CD4-positive, CD25-positive, alpha-beta regulatory T cell (primary cell): ENCODE measurements at regions not wholly inside any gene's neighbourhood (a gene's known extent, or its start where the extent isn't known, plus 50 kb on each side); places are given as distances from the start of the nearest gene placed in this dataset.

Source experiments
- ATAC-seq, 2 donors: fragments of 150-1000 bp; cut with Tn5 transposase; one replicate each; pipeline ENCODE4 v1.10.0; 2021; ENCODE audit warnings: low read depth in 2 of 2, moderate number of reproducible peaks in 2 of 2, moderate library complexity in 1 of 2
- DNase-seq, 3 donors: peaks; one replicate each; pipeline versions ENCODE4 v3.0.0 to v3.0.0-alpha.2; 2012 to 2022; ENCODE audit warnings: mixed read lengths in 1 of 3
- H3K27ac ChIP-seq: one replicate; pipeline ENCODE4 v1.7.0; 2013; ENCODE audit warnings: mild to moderate bottlenecking, low read length; ENCODE audit not compliant: insufficient read depth, poor library complexity, severe bottlenecking
- H3K27me3 ChIP-seq: one replicate; pipeline ENCODE4 v1.7.0; 2013; ENCODE audit warnings: low read length; ENCODE audit not compliant: control insufficient read depth, insufficient read depth
- H3K36me3 ChIP-seq: one replicate; pipeline ENCODE4 v1.7.0; 2013; ENCODE audit warnings: mild to moderate bottlenecking, low read length, moderate library complexity; ENCODE audit not compliant: control insufficient read depth, insufficient read depth
- H3K4me1 ChIP-seq: 2 replicates; pipeline ENCODE4 v1.7.0; 2013; ENCODE audit warnings: mild to moderate bottlenecking, low read length; ENCODE audit not compliant: insufficient read depth, control insufficient read depth, poor library complexity, severe bottlenecking
- H3K4me3 ChIP-seq: one replicate; pipeline ENCODE4 v1.7.0; 2013; ENCODE audit warnings: low read depth, mild to moderate bottlenecking, low read length, moderate library complexity
- H3K9me3 ChIP-seq, 2 experiments: 1 replicate in 1 of 2; 2 replicates in 1 of 2; pipeline ENCODE4 v1.7.0; 2013; ENCODE audit warnings: low read length in 2 of 2, mild to moderate bottlenecking in 1 of 2, moderate library complexity in 1 of 2; ENCODE audit not compliant: control insufficient read depth in 2 of 2
- H3K27ac Mint-ChIP-seq, 3 donors: one replicate each; pipeline ENCODE4 v1.8.0; 2020 to 2022; ENCODE audit warnings: mild to moderate bottlenecking in 3 of 3, mixed read lengths in 3 of 3, moderate library complexity in 2 of 3
- H3K27me3 Mint-ChIP-seq: one replicate; pipeline ENCODE4 v1.8.0; 2022; ENCODE audit warnings: mild to moderate bottlenecking, mixed read lengths
- H3K36me3 Mint-ChIP-seq: one replicate; pipeline ENCODE4 v1.8.0; 2020; ENCODE audit warnings: mixed read lengths
- H3K4me1 Mint-ChIP-seq, 4 donors: one replicate each; pipeline ENCODE4 v1.8.0; 2020 to 2022; ENCODE audit warnings: mixed read lengths in 4 of 4, mild to moderate bottlenecking in 1 of 4
- H3K4me3 Mint-ChIP-seq, 4 donors: one replicate each; pipeline ENCODE4 v1.8.0; 2020 to 2022; ENCODE audit warnings: mild to moderate bottlenecking in 4 of 4, mixed read lengths in 4 of 4, moderate library complexity in 3 of 4
- H3K9me3 Mint-ChIP-seq, 7 donors: one replicate each; pipeline ENCODE4 v1.8.0; 2020 to 2022; ENCODE audit warnings: mixed read lengths in 7 of 7, mild to moderate bottlenecking in 3 of 7, moderate library complexity in 2 of 7

DNA sequence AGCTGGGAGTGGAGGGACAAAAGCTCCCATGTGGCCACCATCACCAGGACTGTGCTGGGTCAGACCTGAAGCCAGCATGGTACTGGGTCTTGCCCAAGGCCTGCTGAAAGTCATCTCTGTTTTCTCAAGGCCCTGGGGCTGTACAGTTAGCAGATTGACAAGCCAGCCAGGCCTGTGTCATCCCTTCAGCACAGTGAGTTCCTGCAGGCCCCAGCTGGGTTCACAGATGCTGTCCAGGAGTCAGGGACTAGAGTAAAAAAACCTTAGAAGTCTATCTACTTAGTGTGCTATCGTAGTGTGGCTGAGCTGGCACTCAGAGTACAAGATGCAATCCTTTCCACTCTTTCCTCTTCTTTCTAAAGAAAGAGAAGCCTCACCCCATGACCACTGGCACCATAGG lies 246.0 kb upstream of the NAALADL2 start:
- Histone ChIP-seq H3K4me1 (no peaks in the 10 kb centered on the region), H3K4me3 (no peak overlapping the region), H3K27me3 (no peaks in the 10 kb centered on the region), H3K9me3 (peaks cover 0 to 2% of the 10 kb centered on the region in 2 experiments), H3K27ac (no peak overlapping the region), H3K36me3 (no peaks in the 10 kb centered on the region)
- Mint-ChIP-seq H3K4me3 (no peak overlapping the region), H3K4me1 (no peaks in the 10 kb centered on the region), H3K27me3 (no peaks in the 10 kb centered on the region), H3K9me3 (peaks cover 0 to 8% (median 6%) of the 10 kb centered on the region in 7 donors), H3K36me3 (no peaks in the 10 kb centered on the region), H3K27ac (no peak overlapping the region)
- ATAC-seq: no peak
- no peak for DNase-seq

DNA sequence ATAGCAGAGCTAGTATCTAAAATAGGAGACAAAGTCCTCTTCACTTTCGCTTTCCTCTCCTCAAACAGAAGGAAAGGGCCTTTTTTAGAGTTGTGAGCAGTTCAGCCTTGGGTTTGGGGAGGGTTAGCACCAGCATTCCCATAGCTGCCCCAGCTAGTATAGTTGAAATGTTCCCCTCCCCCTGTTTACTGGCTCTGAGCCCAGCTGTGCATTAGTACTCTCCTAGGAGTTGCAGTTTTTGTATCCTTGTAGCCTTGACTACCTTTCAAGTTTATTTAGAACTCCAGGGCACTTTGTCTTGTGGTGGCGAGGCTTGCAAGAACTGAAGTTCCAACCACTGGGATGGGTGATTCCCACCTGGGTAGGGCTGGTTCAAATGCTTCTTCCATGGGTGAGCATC lies 245.1 kb upstream of the NAALADL2 start:
- Histone ChIP-seq H3K27ac (no peak overlapping the region), H3K36me3 (no peaks in the 10 kb centered on the region), H3K27me3 (no peaks in the 10 kb centered on the region), H3K9me3 (peaks cover 0 to 2% of the 10 kb centered on the region in 2 experiments), H3K4me3 (no peak overlapping the region), H3K4me1 (no peaks in the 10 kb centered on the region)
- DNase-seq: no peak
- Mint-ChIP-seq H3K27ac (no peak overlapping the region), H3K27me3 (no peaks in the 10 kb centered on the region), H3K9me3 (peaks cover 0 to 8% (median 6%) of the 10 kb centered on the region in 7 donors), H3K4me1 (no peaks in the 10 kb centered on the region), H3K4me3 (no peak overlapping the region), H3K36me3 (no peaks in the 10 kb centered on the region)
- no peak for ATAC-seq

DNA sequence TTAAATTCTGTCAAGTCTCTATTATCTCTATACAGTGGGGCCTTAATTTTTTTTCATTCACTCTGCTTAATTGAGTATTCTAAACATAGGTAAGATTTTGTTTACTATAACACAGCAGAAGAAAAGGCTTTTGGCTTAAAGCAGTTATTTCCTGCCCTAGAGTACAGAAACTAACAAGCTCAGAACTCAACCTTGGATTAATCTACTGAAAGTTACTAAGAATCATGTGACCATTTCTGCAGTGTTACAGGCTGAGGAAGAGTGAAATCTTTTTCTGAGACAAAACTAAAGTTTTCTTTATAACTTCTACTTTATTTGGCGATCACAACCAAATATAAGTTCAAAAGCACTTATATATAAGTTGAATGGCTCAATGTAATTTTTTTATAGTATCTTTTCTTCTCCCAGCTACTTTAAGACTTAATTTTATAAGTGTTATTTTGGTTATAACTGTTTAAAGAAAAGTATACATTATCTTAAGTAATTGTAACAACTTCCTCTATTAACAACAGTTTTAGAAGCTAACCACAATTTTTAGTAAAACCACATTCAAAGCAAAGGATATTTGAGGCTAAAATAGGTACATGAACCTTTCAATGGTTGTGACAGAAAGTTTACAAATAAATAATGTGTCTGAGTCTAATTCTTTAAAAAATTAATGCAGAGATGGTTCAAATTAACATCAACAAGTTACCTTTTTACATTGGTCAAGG lies 240.6 kb upstream of the NAALADL2 start:
- no peak overlapping the region for H3K27ac Mint-ChIP-seq
- H3K4me1 Mint-ChIP-seq: no peaks in the 10 kb centered on the region
- H3K36me3 Mint-ChIP-seq: no peaks in the 10 kb centered on the region
- no peaks in the 10 kb centered on the region for H3K4me1 ChIP-seq
- no peaks in the 10 kb centered on the region for H3K27me3 ChIP-seq
- H3K27me3 Mint-ChIP-seq: no peaks in the 10 kb centered on the region
- ATAC-seq (no peak), DNase-seq (no peak)
- no peak overlapping the region for H3K27ac ChIP-seq
- no peak overlapping the region for H3K4me3 Mint-ChIP-seq
- peaks cover 0 to 2% of the 10 kb centered on the region in 2 experiments for H3K9me3 ChIP-seq
- H3K9me3 Mint-ChIP-seq: peaks cover 0 to 5% (median 0%) of the 10 kb centered on the region in 7 donors
- H3K36me3 ChIP-seq: no peaks in the 10 kb centered on the region
- no peak overlapping the region for H3K4me3 ChIP-seq

DNA sequence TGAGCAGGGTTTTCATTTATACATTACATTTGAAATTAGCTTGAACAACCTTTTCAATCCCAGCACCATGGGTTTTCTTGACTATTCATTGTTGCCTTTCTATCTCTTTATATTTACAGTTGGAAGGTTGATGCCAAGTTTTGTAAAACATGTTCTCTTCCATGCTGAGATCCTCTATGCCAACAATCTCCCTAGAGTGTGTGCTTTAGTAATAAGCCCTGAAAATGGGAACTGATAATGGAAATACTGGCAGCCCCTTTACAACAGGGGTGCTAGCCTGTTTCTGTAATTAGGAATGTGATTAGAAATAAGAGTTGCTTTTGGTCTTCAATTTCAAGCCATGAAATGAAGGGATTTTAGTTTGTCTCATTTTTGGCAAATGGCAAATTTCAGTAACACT lies 239.9 kb upstream of the NAALADL2 start:
- Histone ChIP-seq H3K4me3 (no peak overlapping the region), H3K27me3 (no peaks in the 10 kb centered on the region), H3K4me1 (no peaks in the 10 kb centered on the region), H3K9me3 (peaks cover 0 to 2% of the 10 kb centered on the region in 2 experiments), H3K36me3 (no peaks in the 10 kb centered on the region), H3K27ac (no peak overlapping the region)
- Mint-ChIP-seq H3K27ac (no peak overlapping the region), H3K9me3 (peaks cover 0 to 5% (median 0%) of the 10 kb centered on the region in 7 donors), H3K36me3 (no peaks in the 10 kb centered on the region), H3K27me3 (no peaks in the 10 kb centered on the region), H3K4me1 (no peaks in the 10 kb centered on the region), H3K4me3 (no peak overlapping the region)
- DNase-seq: no peak
- ATAC-seq: no peak

DNA sequence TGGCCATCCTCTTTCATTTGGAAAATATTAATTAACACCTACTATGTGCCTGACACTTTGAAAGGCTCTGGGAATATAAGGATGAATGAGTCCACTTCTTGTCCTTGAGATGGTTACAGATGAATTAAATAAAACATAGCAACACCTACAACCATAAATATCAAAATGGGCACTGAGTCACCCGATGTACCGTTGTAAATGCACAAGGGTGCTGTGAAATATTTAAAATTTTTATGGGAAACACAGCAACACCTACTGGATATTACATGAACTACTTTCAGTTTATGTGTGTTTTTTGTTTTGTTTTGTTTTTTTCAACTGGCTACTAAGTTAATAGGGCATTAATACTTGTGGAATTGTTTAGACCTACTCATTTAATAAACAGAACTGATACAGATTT lies 239.0 kb upstream of the NAALADL2 start:
- no peak overlapping the region for H3K4me3 Mint-ChIP-seq

DNA sequence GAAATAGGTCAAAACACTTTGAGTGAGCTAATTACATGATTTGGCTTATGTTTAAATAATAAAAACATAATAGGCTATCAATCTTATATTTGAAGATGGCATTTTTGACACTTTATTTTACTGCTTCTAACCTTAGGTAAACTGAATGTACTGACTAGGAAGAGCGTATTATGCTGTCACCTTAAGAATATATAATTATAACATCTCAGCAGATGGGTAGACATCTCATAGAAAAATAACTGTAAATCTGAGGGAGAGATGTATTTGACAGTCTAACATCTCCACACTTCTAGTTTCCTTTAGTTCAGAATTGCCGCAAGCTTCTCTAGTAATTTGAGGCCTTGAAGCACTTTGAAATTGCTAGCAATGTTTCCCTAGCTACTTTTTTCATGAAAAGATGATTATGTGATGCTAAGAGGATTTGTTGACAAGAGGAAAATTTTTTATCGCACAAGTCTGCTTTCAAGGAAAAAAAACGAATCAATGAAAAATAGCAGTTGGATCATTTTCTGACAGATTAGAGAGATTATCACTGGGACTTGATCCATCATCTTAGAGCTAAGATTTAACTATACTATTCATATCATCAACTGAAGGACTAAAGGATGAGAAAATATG lies 238.2 kb upstream of the NAALADL2 start:
- no peaks in the 10 kb centered on the region for H3K9me3 ChIP-seq
- H3K4me1 ChIP-seq: no peaks in the 10 kb centered on the region
- Mint-ChIP-seq H3K4me3 (no peak overlapping the region), H3K27me3 (no peaks in the 10 kb centered on the region), H3K4me1 (no peaks in the 10 kb centered on the region), H3K9me3 (peaks cover 0 to 3% (median 0%) of the 10 kb centered on the region in 7 donors), H3K36me3 (no peaks in the 10 kb centered on the region), H3K27ac (no peak overlapping the region)
- ATAC-seq (no peak), DNase-seq (no peak)
- no peak overlapping the region for H3K27ac ChIP-seq
- no peaks in the 10 kb centered on the region for H3K27me3 ChIP-seq
- no peak overlapping the region for H3K4me3 ChIP-seq
- no peaks in the 10 kb centered on the region for H3K36me3 ChIP-seq

More for the DNA sequence above, 239.0 kb upstream of the NAALADL2 start:
- no peaks in the 10 kb centered on the region for H3K27me3 ChIP-seq
- H3K36me3 ChIP-seq: no peaks in the 10 kb centered on the region
- ATAC-seq (no peak), DNase-seq (no peak)
- H3K4me1 ChIP-seq: no peaks in the 10 kb centered on the region
- Mint-ChIP-seq H3K4me1 (no peaks in the 10 kb centered on the region), H3K27ac (no peak overlapping the region), H3K27me3 (no peaks in the 10 kb centered on the region), H3K9me3 (peaks cover 0 to 5% (median 0%) of the 10 kb centered on the region in 7 donors), H3K36me3 (no peaks in the 10 kb centered on the region)
- H3K27ac ChIP-seq: no peak overlapping the region
- H3K9me3 ChIP-seq: peaks cover 0 to 1% of the 10 kb centered on the region in 2 experiments
- no peak overlapping the region for H3K4me3 ChIP-seq

DNA sequence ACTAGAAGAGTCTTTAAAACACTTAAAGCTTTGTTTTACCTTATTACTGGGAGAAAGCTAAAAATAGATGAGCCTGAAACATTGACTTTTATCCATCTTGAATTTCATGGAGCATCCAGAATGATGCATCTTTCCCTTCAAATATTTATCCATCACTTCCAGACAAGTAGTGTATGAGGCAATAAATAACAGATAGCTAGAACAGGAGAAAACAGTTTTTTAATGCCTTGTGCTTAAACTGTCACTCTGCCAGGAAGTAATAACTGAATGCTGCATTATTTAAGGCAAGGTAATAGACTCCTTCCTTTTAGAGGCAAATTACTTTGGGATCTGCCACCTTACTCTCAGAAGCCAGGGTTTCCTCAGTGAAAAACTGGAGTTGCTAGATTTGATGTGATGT lies 225.8 kb upstream of the NAALADL2 start:
- Mint-ChIP-seq H3K27ac (no peak overlapping the region), H3K4me3 (no peak overlapping the region), H3K4me1 (no peaks in the 10 kb centered on the region), H3K9me3 (peaks cover 4 to 19% (median 7%) of the 10 kb centered on the region in 7 donors), H3K27me3 (no peaks in the 10 kb centered on the region), H3K36me3 (no peaks in the 10 kb centered on the region)
- DNase-seq (no peak), ATAC-seq (no peak)
- no peak overlapping the region for H3K27ac ChIP-seq
- H3K36me3 ChIP-seq: no peaks in the 10 kb centered on the region
- no peak overlapping the region for H3K4me3 ChIP-seq
- no peaks in the 10 kb centered on the region for H3K27me3 ChIP-seq
- H3K9me3 ChIP-seq: no peaks in the 10 kb centered on the region
- H3K4me1 ChIP-seq: no peaks in the 10 kb centered on the region

DNA sequence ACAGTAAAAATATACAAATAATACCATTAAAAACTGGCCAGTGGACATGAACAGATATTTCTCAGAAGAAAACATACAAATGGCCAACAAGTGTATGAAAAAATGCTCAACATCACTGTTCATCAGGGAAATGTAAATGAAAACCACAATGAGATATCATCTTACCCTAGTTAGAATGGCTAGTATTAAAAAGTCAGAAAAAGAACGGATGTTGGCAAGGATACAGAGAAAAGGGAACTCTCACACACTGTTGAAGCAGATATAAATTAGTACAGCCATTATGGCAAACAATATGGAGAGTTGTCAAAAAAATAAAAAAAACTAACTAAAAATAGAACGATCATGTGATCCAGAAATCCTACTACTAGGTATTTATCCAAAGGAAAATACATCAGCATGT lies 222.7 kb upstream of the NAALADL2 start:
- ATAC-seq (no peak), DNase-seq (no peak)
- no peaks in the 10 kb centered on the region for H3K4me1 Mint-ChIP-seq
- H3K27me3 ChIP-seq: no peaks in the 10 kb centered on the region
- no peak overlapping the region for H3K27ac Mint-ChIP-seq
- peaks cover 0 to 10% (median 7%) of the 10 kb centered on the region in 7 donors for H3K9me3 Mint-ChIP-seq
- H3K9me3 ChIP-seq: no peaks in the 10 kb centered on the region
- H3K36me3 Mint-ChIP-seq: no peaks in the 10 kb centered on the region
- H3K27me3 Mint-ChIP-seq: no peaks in the 10 kb centered on the region
- H3K4me3 ChIP-seq: no peak overlapping the region
- no peak overlapping the region for H3K27ac ChIP-seq
- H3K4me1 ChIP-seq: no peaks in the 10 kb centered on the region
- no peak overlapping the region for H3K4me3 Mint-ChIP-seq
- no peaks in the 10 kb centered on the region for H3K36me3 ChIP-seq
